K562 (cell line): ENCODE measurements at regions not wholly inside any gene's neighbourhood (a gene's known extent, or its start where the extent isn't known, plus 50 kb on each side); places are given as distances from the start of the nearest gene placed in this dataset.
A peak's percentile ranks its signal among the peaks of the same experiment; 100 is the strongest.

Experiments
- ARID1B ChIP-seq: fragments of 450-650 bp; IDR thresholded peaks from 2 replicates; pipeline ENCODE4 v1.6.1; 2016; ENCODE audit warnings: antibody characterized with exemption, mild to moderate bottlenecking, inconsistent platforms
- ATF7 ChIP-seq: fragments of 450-650 bp; IDR thresholded peaks from 2 replicates; pipeline ENCODE4 v1.7.1; 2014; ENCODE audit warnings: mild to moderate bottlenecking, moderate library complexity
- CBX2 ChIP-seq: fragments of 200-600 bp; sonication (generic); IDR thresholded peaks from one replicate; pipeline ENCODE4 v1.6.1; 2012; ENCODE audit warnings: mild to moderate bottlenecking, low read length, inconsistent platforms; ENCODE audit not compliant: insufficient read depth, poor library complexity, severe bottlenecking
- CEBPB ChIP-seq: fragments of 450-650 bp; IDR thresholded peaks from 2 replicates; pipeline ENCODE4 v1.6.1; 2016; ENCODE audit warnings: missing genetic modification characterization, missing compliant biosample characterization
- CEBPG ChIP-seq, 3 experiments: fragments of 200-800 bp in 1 of 3; sonication (Bioruptor generic) in 1 of 3; sonication (generic) in 1 of 3; formaldehyde crosslinking in 1 of 3; IDR thresholded peaks in 2 of 3; conservative IDR thresholded peaks in 1 of 3; 2 replicates each; pipeline versions ENCODE4 v1.6.1 to v1.8.0; 2016 to 2022; ENCODE audit warnings: missing compliant biosample characterization in 2 of 3, missing genetic modification characterization in 2 of 3, mild to moderate bottlenecking in 1 of 3, missing genetic modification reagents in 1 of 3
- CXXC5 ChIP-seq: fragments of 250-450 bp; sonication (Bioruptor Pico); IDR thresholded peaks from 2 replicates; pipeline ENCODE4 v1.8.0; 2022; ENCODE audit warnings: inconsistent platforms, mild to moderate bottlenecking, moderate library complexity
- GTF2E2 ChIP-seq: fragments of 200-800 bp; sonication (Bioruptor generic); IDR thresholded peaks from 2 replicates; pipeline ENCODE4 v1.6.1; 2016; ENCODE audit warnings: missing genetic modification characterization, missing compliant biosample characterization
- HOXB6 ChIP-seq: fragments of 250-450 bp; sonication (Bioruptor Pico); IDR thresholded peaks from 2 replicates; pipeline ENCODE4 v1.5.1; 2022; ENCODE audit warnings: mild to moderate bottlenecking, borderline replicate concordance
- MTA2 ChIP-seq: fragments of 450-650 bp; IDR thresholded peaks from 2 replicates; pipeline ENCODE4 v1.6.1; 2016; ENCODE audit warnings: low read depth
- MYBL2 ChIP-seq, 2 experiments: fragments of 450-650 bp in 1 of 2; sonication (generic) in 1 of 2; formaldehyde crosslinking in 1 of 2; IDR thresholded peaks; 2 replicates each; pipeline versions ENCODE4 v1.6.1 to v1.8.1; 2017 to 2022; ENCODE audit warnings: borderline replicate concordance in 1 of 2, inconsistent platforms in 1 of 2, low read depth in 1 of 2, mild to moderate bottlenecking in 1 of 2, missing genetic modification reagents in 1 of 2, moderate library complexity in 1 of 2
- NELFE ChIP-seq: IDR thresholded peaks from 2 replicates; pipeline ENCODE4 v1.6.1; 2011; ENCODE audit warnings: mild to moderate bottlenecking; ENCODE audit not compliant: insufficient read depth, insufficient read length
- NFE2 ChIP-seq: IDR thresholded peaks from 2 replicates; pipeline ENCODE4 v1.6.1; 2014; ENCODE audit warnings: antibody characterized with exemption, low read depth
- SMARCA4 ChIP-seq: fragments of 450-650 bp; IDR thresholded peaks from 2 replicates; pipeline ENCODE4 v1.6.1; 2016
- SPI1 ChIP-seq: IDR thresholded peaks from 2 replicates; pipeline ENCODE4 v1.6.1; 2011; ENCODE audit warnings: low read depth, low read length, control low read depth, borderline replicate concordance
- TAL1 ChIP-seq: fragments of 450-650 bp; IDR thresholded peaks from 2 replicates; pipeline ENCODE4 v1.6.1; 2016; ENCODE audit warnings: mild to moderate bottlenecking
- ZKSCAN3 ChIP-seq: fragments of 250-450 bp; sonication (Bioruptor Pico); IDR thresholded peaks from 2 replicates; pipeline ENCODE4 v1.4.0; 2020
- ZNF143 ChIP-seq: sonication (generic); formaldehyde crosslinking; IDR thresholded peaks from 2 replicates; pipeline ENCODE4 v1.9.0; 2022; ENCODE audit warnings: mild to moderate bottlenecking, missing genetic modification reagents
- TF ChIP-seq, protein P1 (sequence below): sonication (generic); formaldehyde crosslinking; IDR thresholded peaks from 2 replicates; pipeline ENCODE4 v1.8.0; 2022; ENCODE audit warnings: mild to moderate bottlenecking, missing genetic modification reagents
- TF ChIP-seq, protein P2 (sequence below), 2 experiments: fragments of 450-650 bp; IDR thresholded peaks; 2 replicates each; pipeline ENCODE4 v1.6.1; 2018; ENCODE audit warnings: mild to moderate bottlenecking in 2 of 2, low read depth in 1 of 2; ENCODE audit not compliant: partially characterized antibody in 2 of 2
- TF ChIP-seq, protein P3 (sequence below): fragments of 250-450 bp; sonication (Bioruptor Pico); IDR thresholded peaks from 2 replicates; pipeline ENCODE4 v1.9.0; 2021; ENCODE audit warnings: mild to moderate bottlenecking

DNA sequence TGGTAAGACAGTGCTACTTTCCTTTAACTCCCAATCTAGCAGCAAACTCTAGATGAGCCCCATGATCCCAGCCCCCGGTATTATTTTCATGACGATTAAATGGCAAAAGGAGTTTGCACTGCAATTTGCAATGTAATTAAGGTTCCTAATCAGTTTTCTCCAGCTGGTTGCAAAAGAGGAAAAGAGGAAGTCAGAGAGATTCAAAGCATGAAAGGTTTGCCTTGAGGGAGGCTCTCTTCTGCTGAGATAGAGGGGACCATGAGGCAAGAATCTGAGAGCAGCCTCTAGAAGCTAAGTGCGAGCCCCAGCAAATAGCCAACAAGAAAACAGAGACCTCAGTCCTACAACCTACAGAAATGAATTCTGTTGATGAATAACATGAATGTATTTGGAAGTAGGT, 527.1 kb downstream of the UQCRFS1 start (continued):
- TF ChIP-seq MTA2, result peak; percentile 71; the same call in 1 of the 2 replicates
- TF ChIP-seq NFE2, result 0 out of 2 replicates have a peak, but pooled peaks have one; percentile 28
- TF ChIP-seq NELFE, result no peak
- 0 out of 2 replicates have a peak, but pooled peaks have one; percentile 8 for TF ChIP-seq CEBPG (CRISPR knock-in tag; IDR thresholded peaks at IDR 0.05)
- peak in 1 of 2 experiments; percentile 35; a peak in 1 of 4 replicates for TF ChIP-seq CEBPG (tag; conservative IDR thresholded peaks at IDR 0.05 in 1 of 2, IDR thresholded peaks at IDR 0.05 in 1 of 2)
- no peak for TF ChIP-seq ZNF143 (CRISPR knock-in tag)
- no peak for TF ChIP-seq MYBL2 (IDR thresholded peaks at IDR 0.05; ENCODE audit: low read depth)
- TF ChIP-seq MYBL2 (CRISPR knock-in tag; IDR thresholded peaks at IDR 0.05; ENCODE audit: borderline replicate concordance), result no peak
- TF ChIP-seq HOXB6 (CRISPR knock-in tag), result no peak
- TF ChIP-seq ZKSCAN3 (CRISPR knock-in tag), result no peak
- TF ChIP-seq CXXC5 (CRISPR knock-in tag), result no peak
- no peak for TF ChIP-seq CBX2
- peak; percentile 94 for TF ChIP-seq ARID1B
- TF ChIP-seq GTF2E2, result no peak
- TF ChIP-seq, protein P1, sequence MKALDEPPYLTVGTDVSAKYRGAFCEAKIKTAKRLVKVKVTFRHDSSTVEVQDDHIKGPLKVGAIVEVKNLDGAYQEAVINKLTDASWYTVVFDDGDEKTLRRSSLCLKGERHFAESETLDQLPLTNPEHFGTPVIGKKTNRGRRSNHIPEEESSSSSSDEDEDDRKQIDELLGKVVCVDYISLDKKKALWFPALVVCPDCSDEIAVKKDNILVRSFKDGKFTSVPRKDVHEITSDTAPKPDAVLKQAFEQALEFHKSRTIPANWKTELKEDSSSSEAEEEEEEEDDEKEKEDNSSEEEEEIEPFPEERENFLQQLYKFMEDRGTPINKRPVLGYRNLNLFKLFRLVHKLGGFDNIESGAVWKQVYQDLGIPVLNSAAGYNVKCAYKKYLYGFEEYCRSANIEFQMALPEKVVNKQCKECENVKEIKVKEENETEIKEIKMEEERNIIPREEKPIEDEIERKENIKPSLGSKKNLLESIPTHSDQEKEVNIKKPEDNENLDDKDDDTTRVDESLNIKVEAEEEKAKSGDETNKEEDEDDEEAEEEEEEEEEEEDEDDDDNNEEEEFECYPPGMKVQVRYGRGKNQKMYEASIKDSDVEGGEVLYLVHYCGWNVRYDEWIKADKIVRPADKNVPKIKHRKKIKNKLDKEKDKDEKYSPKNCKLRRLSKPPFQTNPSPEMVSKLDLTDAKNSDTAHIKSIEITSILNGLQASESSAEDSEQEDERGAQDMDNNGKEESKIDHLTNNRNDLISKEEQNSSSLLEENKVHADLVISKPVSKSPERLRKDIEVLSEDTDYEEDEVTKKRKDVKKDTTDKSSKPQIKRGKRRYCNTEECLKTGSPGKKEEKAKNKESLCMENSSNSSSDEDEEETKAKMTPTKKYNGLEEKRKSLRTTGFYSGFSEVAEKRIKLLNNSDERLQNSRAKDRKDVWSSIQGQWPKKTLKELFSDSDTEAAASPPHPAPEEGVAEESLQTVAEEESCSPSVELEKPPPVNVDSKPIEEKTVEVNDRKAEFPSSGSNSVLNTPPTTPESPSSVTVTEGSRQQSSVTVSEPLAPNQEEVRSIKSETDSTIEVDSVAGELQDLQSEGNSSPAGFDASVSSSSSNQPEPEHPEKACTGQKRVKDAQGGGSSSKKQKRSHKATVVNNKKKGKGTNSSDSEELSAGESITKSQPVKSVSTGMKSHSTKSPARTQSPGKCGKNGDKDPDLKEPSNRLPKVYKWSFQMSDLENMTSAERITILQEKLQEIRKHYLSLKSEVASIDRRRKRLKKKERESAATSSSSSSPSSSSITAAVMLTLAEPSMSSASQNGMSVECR (CRISPR knock-in tag), result no peak
- TF ChIP-seq ATF7, result peak; percentile 44; the same call in 1 of the 2 replicates
- peak; percentile 83 for TF ChIP-seq TAL1
- TF ChIP-seq, protein P2, sequence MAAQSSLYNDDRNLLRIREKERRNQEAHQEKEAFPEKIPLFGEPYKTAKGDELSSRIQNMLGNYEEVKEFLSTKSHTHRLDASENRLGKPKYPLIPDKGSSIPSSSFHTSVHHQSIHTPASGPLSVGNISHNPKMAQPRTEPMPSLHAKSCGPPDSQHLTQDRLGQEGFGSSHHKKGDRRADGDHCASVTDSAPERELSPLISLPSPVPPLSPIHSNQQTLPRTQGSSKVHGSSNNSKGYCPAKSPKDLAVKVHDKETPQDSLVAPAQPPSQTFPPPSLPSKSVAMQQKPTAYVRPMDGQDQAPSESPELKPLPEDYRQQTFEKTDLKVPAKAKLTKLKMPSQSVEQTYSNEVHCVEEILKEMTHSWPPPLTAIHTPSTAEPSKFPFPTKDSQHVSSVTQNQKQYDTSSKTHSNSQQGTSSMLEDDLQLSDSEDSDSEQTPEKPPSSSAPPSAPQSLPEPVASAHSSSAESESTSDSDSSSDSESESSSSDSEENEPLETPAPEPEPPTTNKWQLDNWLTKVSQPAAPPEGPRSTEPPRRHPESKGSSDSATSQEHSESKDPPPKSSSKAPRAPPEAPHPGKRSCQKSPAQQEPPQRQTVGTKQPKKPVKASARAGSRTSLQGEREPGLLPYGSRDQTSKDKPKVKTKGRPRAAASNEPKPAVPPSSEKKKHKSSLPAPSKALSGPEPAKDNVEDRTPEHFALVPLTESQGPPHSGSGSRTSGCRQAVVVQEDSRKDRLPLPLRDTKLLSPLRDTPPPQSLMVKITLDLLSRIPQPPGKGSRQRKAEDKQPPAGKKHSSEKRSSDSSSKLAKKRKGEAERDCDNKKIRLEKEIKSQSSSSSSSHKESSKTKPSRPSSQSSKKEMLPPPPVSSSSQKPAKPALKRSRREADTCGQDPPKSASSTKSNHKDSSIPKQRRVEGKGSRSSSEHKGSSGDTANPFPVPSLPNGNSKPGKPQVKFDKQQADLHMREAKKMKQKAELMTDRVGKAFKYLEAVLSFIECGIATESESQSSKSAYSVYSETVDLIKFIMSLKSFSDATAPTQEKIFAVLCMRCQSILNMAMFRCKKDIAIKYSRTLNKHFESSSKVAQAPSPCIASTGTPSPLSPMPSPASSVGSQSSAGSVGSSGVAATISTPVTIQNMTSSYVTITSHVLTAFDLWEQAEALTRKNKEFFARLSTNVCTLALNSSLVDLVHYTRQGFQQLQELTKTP (IDR thresholded peaks at IDR 0.05; ENCODE audit: low read depth in 1 of 2, partially characterized antibody in 2 of 2), result no peak
- peak; percentile 100 for TF ChIP-seq SPI1
- TF ChIP-seq, protein P3, sequence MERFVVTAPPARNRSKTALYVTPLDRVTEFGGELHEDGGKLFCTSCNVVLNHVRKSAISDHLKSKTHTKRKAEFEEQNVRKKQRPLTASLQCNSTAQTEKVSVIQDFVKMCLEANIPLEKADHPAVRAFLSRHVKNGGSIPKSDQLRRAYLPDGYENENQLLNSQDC, result no peak
- TF ChIP-seq CEBPB (tag), result peak; percentile 65
- peak; percentile 89 for TF ChIP-seq SMARCA4
